Brain microvascular endothelial cell (primary cell): ENCODE measurements at regions not wholly inside any gene's neighbourhood (a gene's known extent, or its start where the extent isn't known, plus 50 kb on each side); places are given as distances from the start of the nearest gene placed in this dataset.

ENCODE experiments used
- DNase-seq: peaks from one replicate; pipeline ENCODE4 v3.0.0-alpha.2; 2020
- H3K27ac ChIP-seq: fragments of 250-450 bp; sonication (Bioruptor Pico); 2 replicates; pipeline ENCODE4 v1.5.1; 2020; ENCODE audit warnings: mild to moderate bottlenecking, moderate library complexity
- H3K27me3 ChIP-seq: fragments of 250-450 bp; sonication (Bioruptor Pico); replicated peaks from 2 replicates; pipeline ENCODE4 v1.5.1; 2020; ENCODE audit warnings: mild to moderate bottlenecking
- H3K36me3 ChIP-seq: fragments of 250-450 bp; sonication (Bioruptor Pico); replicated peaks from 2 replicates; pipeline ENCODE4 v1.5.1; 2020; ENCODE audit warnings: mild to moderate bottlenecking
- H3K4me3 ChIP-seq: 2 replicates; pipeline ENCODE4 v1.5.1; 2011; ENCODE audit warnings: low read depth, mild to moderate bottlenecking, control low read depth, low read length, moderate library complexity
- CTCF ChIP-seq: IDR thresholded peaks from 2 replicates; pipeline ENCODE4 v1.5.1; 2011; ENCODE audit warnings: low read depth, mild to moderate bottlenecking, moderate library complexity, low read length, control low read depth, inconsistent platforms; ENCODE audit errors: missing control alignments
- in situ Hi-C: cut with HindIII; loops from 2 replicates; pipeline ENCODE4 v1.10.0; 2017; ENCODE audit warnings: low sequenced_read_pairs, low pct_ligation_motif_present

- no peak for TF ChIP-seq CTCF
- in situ Hi-C loops: no loop called here
- H3K27me3 ChIP-seq: no peaks in the 10 kb centered on the region
- H3K4me3 ChIP-seq: no peak overlapping the region
- no peaks in the 10 kb centered on the region for H3K36me3 ChIP-seq
- no peak overlapping the region for H3K27ac ChIP-seq
- no peak for DNase-seq
These were observed 146.7 kb upstream of the RAI14 start for GRCh38 chr5:34509392-34509791.

- H3K27me3 ChIP-seq: no peaks in the 10 kb centered on the region
- in situ Hi-C loops: no loop called here
- H3K27ac ChIP-seq: peak overlapping the region; percentile 3
- H3K36me3 ChIP-seq: no peaks in the 10 kb centered on the region
- no peak for TF ChIP-seq CTCF
- peak; percentile 66 for DNase-seq
- no peak overlapping the region for H3K4me3 ChIP-seq
These were observed 146.1 kb upstream of the RAI14 start for GRCh38 chr5:34510002-34510401.

GRCh38 chr5:34511063-34511462 is 145.1 kb upstream of the RAI14 start:
- no peak for DNase-seq
- in situ Hi-C loops: no loop called here

GRCh38 chr5:34511481-34511880 is 144.6 kb upstream of the RAI14 start:
- H3K27ac ChIP-seq: no peak overlapping the region
- DNase-seq: no peak
- TF ChIP-seq CTCF: no peak
- no peaks in the 10 kb centered on the region for H3K27me3 ChIP-seq
- no peak overlapping the region for H3K4me3 ChIP-seq
- H3K36me3 ChIP-seq: no peaks in the 10 kb centered on the region
- in situ Hi-C loops: no loop called here

More at GRCh38 chr5:34511063-34511462, 145.1 kb upstream of the RAI14 start:
- H3K4me3 ChIP-seq: no peak overlapping the region
- no peaks in the 10 kb centered on the region for H3K27me3 ChIP-seq
- no peaks in the 10 kb centered on the region for H3K36me3 ChIP-seq
- no peak overlapping the region for H3K27ac ChIP-seq
- no peak for TF ChIP-seq CTCF

- Histone ChIP-seq H3K27ac (no peak overlapping the region), H3K27me3 (no peaks in the 10 kb centered on the region), H3K4me3 (no peak overlapping the region), H3K36me3 (no peaks in the 10 kb centered on the region)
- TF ChIP-seq CTCF: no peak
- no peak for DNase-seq
- in situ Hi-C loops: no loop called here
These were observed 144.2 kb upstream of the RAI14 start for GRCh38 chr5:34511915-34512314.

- Histone ChIP-seq H3K4me3 (no peak overlapping the region), H3K36me3 (no peaks in the 10 kb centered on the region), H3K27me3 (no peaks in the 10 kb centered on the region), H3K27ac (no peak overlapping the region)
- TF ChIP-seq CTCF: no peak
- in situ Hi-C loops: no loop called here
- DNase-seq: no peak
These were observed 140.0 kb upstream of the RAI14 start for GRCh38 chr5:34516166-34516565.
